ENCODE measurements at regions not wholly inside any gene's neighbourhood (a gene's known extent, or its start where the extent isn't known, plus 50 kb on each side); places are given as distances from the start of the nearest gene placed in this dataset.

DNA sequence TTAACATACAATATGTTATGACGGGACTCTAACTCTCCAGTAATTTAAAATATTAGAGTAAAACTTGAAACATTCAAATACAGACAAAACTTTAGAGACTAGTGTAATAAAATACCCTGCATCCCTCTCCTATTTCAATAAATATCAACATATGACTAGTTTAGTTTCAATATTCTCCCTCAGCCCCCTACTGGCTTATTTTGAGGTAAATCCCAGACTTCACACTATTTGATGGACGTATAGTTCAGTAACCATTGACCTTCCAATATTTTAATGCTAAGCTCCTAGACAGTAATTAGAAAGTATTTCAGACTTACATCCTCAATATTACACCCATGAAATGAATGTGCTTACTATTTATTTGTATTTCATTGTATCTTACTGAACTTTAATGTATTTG is 180.7 kb upstream of the STARD13 start:
- no peak for DNase-seq (ENCODE audit: low read depth)

DNA sequence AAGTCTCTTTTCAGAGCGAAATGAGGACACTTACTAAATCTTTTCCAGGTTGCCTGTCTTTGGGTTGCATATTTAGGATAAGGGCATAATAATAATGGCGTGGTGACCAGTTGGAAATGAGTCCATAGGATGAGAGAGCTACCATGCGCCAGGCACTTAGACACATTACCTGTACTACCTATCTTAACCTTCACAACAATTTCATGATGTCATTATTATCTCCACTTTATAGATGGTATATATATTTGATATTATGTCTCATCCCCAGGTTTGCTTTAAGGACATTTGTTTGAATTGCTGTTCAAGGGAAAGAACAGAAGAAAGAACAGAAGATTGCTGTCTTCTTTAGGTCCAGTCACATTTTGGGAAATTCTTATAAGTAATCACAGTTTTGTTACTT is 182.0 kb upstream of the STARD13 start:
- DNase-seq (ENCODE audit: low read depth) = no peak

DNA sequence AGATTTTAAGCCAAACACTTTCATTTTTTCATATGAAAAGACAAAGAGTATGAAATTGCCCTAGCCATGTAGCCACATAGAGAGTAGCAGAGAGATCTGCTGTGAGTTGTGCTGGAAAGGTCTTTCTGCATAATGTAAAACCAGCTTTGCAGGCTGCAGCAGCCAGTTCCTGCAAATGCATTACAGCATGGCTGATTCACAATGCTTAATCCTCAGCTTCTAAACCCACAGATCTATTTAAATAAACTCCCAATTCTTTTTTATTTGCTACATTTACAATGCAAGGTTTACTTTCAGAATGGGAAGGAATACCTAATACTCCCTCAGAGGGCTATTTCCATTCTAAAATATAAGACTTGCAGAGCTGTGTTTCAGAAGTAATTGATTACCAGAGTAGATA is 185.6 kb upstream of the STARD13 start:
- DNase-seq (ENCODE audit: low read depth) = no peak

DNA sequence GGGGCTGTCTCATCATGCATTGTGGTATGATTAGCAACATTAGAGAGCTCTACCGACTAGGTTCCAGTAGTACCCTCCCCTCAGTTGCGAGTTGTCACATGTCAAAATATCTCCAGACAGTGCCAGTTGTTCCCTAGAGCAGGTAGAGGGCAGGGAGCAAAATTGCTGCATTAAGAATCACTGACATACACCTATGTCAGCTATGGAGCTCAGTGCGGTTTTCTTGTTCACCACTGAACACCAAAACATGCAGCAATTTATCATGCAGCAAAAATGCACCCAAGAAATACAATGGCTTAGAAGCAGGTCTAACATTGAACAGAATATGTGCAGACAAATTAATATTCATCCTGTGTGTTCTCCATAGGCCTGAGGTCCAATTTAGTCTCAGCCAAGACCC is 186.9 kb upstream of the STARD13 start:
- no peak for DNase-seq (ENCODE audit: low read depth)

DNA sequence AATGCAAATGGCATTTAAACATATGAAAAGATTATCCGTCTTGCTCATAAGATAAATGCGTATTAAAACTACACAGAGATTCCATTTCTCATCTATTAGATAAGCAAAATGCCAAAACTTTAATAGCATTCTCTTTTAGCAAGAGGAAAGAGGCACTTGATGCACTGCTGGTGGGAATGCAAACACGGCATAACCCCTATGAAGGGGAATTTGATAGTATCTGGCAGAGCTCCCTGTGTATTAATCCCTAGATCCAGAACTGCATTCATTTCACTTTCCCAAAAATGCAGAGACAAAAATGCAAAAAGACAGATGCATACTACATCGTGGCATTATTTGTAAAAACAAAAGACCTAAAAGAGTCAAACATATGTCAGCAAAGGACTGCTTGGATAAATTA is 193.6 kb upstream of the STARD13 start:
- no peak for DNase-seq (ENCODE audit: low read depth)

DNA sequence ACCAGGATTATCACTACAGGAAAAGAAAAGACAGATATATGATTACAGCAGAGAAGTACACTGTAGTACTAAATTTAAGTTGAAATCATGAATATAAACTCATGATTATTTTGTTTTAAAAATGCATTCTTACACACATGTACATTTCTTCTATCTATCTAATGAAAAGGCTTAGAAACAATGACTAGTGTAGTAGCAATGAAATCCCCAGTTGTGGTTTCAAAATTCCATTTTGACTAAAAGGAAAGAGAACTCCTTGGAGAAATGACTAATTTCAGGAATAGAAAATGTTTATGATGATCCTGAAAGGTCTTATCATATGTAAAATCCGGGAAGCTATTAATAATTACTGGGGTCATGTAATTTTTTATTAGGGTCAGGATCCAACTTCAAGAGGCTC is 195.0 kb upstream of the STARD13 start:
- no peak for DNase-seq (ENCODE audit: low read depth)

DNA sequence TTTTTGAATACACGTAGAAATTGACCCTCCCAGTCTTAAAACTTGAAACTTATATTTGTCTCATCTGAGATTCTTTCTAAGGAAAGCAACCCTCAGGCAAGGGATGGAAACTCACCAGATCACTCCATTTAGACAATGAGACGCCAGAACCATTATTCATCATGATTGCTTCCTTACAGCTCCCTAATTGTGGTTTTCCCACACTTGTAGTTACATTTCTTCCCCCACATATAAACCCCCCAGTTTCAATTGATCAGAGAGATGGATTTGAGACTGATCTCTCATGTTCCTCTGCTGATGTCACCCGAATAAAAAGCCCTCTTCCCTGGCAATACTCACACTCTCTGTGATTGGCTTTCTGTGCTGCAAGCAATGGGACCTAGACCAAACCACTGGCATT is 197.9 kb upstream of the STARD13 start:
- DNase-seq (ENCODE audit: low read depth) = no peak

DNA sequence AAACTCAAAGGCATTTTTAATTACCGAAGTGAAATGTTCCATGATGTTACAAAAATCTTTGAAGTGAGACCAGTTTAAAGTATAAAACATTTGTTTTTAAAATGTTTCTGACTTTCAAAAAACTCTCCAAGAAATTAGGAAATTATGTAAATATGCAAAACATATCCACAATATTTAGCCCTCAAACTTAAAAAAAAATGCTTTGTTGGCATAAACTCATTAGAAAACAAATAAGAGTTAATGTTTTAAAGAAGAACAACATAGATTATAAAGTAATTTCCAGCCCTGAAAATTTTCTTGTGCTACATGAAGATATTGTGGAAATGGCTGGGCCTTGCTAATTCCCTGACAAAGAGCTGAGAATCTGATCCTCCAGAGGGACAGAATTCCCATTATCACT is 199.7 kb upstream of the STARD13 start:
- DNase-seq (ENCODE audit: low read depth) = no peak

DNA sequence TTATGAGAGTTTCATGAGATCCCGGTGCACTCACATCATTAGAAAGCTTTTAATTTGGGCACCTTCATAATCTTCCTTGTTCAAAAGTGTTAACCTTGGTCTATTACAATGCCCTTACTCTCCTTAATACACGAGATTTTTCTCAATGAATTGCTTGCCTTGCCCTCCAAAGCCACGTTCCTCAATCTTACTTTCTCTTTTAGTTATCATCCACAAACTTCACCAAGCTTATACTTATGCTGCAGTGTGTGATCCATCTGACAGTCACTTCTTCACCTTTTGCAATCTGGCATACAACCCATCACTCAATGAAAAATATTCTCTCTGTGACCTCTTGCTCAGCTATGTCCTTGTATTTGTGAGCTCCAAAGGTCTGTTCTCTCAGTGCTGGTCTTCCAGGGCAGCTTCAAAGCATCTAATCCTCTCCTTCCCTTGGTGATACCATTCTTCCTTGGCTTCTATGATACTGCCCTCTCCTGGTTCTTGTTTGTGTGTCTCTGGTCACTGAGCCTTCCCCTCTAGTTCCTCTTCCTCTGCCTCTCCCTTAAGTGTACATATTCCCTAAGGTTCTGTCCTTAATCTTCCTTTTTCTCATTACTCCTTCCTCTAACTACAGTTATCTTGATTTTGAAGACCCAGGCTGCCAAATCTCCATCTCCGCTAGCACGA is 202.2 kb upstream of the STARD13 start:
- DNase-seq (ENCODE audit: low read depth) = no peak

DNA sequence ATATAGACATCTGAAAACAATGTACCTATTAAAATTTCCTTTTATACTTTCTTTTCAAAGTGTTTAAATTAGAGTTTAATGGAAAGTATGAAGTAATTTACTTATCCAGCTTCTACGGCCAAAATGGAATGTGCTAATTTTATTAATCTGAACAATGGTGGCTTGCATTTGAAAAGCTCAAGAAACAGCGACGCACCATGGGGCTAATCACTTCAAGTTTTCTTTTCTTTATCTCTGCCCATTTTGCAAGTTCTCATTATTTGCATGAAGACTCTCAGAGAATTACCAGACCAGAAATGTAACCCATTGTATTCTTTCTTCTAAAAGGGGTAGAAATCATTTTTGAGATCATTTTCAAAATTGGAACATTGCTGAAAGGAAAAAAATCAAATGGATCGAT is 204.0 kb upstream of the STARD13 start:
- DNase-seq (ENCODE audit: low read depth) = no peak

DNA sequence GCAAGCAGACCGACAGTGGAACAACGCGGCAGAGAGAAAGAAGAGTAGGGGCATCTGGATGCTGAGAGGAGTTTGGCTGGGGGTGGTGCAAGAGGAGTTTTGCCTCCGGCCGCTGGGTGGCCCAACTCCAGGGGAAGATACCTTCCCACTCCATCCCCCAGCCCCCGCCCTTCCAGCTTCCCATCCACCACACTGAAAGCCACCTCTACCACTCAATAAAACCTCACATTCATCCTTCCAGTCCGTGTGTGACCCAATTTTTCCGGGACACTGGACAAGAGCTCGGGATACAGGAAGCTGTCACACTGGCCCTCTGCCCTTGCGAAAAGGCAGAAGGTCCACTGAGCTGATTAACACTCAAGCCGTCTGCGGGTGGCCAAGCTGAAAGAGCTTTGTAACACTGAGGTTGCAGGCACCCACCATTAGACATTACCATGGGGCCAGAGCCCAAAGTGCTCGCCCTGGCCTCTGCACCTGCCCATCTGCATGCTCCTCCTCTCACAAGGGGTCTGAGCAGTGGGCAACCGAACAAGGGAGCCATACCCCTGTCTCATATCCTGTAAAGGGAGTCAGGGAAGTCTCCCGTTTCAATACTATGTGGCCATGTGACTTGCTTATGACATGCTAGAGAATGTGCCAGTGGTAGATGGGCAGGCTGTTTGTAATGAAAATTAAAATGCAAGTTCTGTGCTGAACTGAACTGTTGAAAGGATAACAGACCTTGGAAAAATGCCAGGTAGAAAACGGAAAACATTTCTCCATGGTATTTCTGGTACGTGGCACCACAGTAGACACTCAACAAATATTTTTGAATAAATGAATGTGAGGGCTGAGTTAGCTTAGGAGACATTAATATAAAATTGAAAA is 205.1 kb upstream of the STARD13 start:
- DNase-seq (ENCODE audit: low read depth) = no peak

DNA sequence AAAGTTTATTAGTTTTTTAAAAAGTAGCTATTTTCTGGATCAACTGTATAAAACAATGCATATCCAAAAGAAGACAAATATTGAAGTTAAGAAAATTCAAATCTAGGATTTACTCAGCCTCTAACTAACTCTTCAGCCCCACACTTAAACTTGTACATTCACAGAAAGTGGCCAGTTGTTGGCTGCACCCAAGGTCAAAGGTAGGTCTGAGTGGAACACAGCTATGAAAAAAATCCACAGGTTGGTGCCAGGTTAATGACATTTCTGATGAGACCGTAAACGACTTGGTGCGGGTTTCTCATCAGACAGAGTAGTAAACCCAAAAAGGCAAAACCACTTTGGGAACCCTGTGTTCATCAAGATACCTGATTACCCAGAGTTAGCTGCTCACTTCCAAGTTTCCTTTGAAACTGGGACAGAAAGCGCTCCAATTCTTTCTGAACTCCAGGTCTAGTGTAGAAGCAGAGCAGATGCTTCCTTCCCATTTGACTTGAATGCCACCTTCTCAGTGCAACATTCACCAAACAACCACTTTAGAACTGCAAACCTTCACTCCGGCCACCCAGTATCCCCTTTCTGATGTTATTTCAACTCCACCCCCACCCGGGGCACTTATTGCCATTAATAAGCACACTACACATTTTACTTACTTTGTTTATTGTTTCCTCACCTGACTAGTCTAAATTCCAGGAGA is 208.3 kb upstream of the STARD13 start:
- DNase-seq (ENCODE audit: low read depth) = no peak

DNA sequence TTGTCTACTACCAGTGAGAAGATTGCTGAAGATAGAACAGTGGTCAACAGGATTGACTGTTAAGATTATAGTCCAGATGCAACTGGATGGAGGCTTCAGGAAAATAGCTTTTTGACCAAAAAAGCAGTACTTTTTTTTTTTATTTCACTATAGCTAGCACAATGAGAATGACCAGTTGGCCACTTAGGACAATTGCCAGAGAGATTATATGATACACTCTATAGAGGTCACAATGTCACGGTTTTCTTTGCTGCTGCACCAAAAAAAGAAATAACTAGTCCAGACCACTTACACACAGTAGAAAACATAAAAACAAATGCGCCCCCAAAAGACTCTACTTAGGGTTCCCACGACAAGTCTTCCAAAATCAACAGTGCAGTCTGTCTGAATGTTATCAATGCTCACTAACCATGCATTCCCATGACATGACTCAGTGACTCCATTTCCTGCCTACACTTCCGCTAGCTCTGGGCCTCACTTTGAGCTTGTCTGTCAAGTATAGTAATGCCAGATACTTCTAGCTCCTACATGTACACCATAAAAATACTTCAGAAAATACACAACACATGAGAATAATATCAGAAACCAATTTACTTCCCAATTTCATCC is 209.1 kb upstream of the STARD13 start:
- peak; percentile 95 for DNase-seq (ENCODE audit: low read depth)

DNA sequence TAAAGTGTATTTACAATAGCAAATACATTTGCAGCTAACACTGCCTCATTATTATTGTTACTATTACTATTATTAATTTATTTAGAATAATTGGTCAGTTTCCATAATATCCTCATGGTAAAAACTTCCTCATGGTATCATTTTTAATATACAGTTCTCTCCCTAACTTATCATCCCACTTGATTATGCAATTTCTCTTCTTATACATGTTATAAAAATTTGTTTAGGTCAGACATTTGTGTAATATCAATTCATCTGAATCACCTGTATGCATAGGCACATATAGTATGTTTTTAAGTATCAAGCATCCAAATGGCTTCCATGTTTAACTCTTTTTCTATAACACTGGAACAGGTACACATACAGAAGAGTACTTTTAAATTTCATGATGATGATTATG is 210.8 kb upstream of the STARD13 start:
- no peak for DNase-seq (ENCODE audit: low read depth)

DNA sequence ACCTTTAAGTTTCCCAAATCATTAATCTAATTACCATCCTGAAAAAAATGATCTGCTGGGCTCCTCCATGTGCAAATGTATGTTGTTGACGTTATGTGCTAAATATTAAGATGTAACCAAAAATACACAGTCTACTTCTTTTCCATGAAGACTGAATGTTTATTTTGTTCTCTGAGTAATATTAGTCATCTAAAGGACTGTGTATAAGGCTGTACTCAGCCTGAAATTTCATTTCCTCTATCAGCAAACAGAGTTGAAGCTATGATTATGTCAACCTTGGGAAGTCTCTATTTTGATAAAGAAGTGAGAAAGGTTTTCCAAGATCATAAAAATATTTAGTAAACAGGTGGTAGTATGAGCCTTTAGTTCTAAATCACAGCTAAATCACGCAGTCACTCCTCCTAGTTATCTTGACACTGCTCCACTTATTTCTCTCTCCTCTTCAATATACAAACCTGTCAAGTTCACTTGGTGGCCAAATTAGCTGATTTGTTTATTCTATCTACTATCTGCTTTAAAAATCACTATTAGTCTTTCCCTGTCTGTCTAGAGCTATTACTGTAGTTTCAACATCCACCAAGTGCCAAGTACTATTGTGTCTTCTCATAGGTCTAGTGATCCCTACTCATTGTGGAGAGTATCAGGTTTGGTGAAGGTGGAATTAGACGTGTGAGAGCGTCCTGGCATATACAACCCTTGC is 211.7 kb upstream of the STARD13 start:
- no peak for DNase-seq (ENCODE audit: low read depth)

DNA sequence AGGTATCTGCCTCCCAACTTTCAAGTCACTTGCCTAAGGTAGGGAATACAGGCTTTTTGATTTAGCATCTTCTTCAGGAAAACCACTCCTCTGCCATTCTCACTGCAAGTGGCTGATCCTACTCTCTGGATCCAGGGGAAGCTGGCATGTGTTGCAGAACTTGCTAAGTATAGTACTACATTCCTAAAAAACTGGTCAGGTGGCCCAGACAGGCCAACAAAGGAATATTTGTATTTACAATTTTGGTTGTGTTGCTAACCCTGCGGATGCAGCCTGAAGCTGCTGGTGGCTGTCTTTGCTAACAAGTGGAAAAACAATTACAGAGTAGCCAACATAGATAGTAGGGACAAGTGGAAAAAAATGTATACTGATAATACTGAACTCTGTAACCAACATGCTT is 222.5 kb upstream of the STARD13 start:
- no peak for DNase-seq (ENCODE audit: low read depth)

DNA sequence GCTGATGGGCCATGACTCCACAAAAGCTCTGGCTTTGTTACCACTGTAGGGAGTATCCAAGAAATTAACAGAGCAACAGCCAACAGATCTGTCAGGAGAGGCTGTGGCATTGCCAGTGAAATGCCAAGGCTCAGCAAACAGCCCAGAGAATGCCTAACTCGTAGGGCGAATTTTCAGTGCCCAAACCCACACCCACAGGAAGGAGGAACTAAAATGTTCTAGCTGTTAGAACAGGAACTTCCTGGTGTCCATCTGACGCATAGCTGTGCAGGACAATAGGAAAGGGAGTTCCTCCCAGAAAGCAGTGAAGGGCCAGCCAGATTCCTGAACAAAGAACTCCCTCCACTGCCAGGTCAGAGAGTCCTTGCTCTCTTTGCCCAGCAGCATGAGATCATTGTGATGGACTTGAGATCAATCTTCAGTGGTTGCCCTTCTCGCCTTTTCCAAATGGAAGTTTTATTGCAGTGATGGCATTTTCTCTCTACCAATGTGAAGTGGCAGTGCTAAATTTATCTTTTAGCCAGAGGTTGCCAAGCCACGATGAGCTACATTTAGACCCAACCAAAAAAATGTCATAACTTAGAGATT is 224.2 kb upstream of the STARD13 start:
- DNase-seq (ENCODE audit: low read depth) = no peak

DNA sequence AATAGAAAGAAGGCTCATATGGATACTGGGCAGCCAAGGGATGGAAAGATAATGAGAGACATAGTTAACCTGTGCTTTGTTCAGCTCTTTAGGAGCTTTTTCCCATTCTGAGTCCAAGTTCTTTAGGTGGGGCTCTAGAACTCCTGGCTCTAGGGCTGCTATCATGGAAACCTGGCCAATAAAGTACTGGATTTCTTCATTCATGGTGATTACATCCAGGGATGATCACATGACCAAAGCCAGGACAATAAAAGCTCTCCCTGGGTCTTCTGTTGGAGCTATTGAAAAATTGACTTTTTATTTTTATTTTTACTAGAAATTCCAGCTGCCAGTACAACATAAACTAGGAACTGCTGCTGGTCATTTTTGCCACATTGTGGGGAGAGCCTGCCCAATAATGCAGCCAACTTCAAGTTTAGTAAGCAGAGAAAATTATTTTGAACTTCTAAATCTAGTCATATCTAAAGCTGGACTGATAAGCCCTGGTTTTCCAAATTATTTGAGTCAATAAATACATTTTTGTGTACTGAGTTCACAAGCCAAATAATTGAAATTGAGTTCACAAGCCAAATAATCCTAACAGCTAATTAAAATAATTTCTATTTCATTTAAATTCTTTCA is 224.9 kb upstream of the STARD13 start:
- DNase-seq (ENCODE audit: low read depth) = no peak

DNA sequence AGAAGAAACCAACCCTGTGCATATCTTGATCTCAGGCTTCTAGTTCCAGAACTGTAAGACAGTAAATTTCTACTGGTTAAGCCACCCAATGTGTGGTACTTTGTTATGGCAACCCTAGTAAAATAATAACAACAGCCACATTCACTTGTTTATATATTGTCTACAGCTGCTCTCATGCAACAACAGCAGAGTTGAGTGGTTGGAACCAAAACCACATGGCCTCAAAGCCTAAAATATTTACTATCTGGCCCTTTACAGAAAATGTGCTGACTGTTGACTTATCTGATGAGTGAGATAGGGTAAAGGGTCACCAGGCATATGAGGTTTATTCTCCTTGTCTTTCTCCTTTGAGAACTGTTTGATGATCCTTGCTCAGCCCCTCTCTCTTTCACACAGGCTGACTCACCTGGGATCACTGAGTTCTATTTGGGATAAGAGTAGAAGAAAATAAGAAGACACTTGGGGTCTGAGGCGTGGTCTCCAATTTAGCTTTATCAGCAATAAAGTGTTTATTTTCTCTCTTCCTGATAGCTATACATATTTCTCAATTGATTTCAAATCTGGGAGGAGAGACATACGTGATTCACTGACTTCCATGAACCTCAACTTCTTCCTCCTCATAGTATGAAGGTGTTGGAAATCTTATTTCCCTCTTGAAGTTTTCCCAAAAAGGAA is 227.5 kb upstream of the STARD13 start:
- DNase-seq (ENCODE audit: low read depth) = no peak

DNA sequence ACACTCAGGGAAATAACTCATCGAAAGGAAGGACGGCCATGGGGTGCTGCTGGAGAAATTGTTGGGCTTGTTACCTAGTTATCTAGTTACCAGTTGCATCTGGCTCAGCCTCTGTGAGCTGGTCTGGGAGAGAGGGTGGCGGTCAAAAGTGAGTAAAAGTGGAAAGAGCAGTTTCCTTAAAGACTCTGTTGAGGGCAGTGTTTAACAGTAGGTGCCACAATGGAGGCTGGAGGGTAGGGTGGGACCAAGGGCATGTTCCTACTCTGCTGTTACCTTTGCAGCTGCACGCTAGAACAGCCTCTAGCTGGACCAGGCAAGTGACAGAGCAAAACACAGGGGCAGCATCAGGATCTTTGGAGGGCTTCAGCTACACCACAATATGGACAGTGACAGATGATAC is 228.8 kb upstream of the STARD13 start:
- DNase-seq (ENCODE audit: low read depth) = no peak

DNA sequence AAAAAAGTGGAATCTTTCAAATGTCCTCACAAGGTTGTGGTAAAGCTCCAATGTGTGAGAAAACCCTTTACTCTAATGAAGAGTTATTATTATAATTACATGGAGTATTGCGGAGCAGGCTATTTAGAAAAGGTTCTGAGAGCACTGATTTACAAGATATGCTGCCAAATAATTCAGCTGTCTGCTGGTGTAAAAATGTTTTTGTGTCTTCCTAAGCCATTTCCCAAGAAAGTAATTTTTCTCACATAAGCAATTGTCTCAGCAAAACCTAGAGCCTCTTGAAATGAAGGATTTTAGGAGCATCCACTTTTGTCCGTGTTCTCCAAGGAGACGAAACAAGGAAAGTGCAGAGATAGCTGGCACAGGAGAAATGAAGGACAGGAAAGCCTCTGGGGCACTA is 229.6 kb upstream of the STARD13 start:
- no peak for DNase-seq (ENCODE audit: low read depth)
